D341Med (cell line): ENCODE measurements at regions not wholly inside any gene's neighbourhood (a gene's known extent, or its start where the extent isn't known, plus 50 kb on each side); places are given as distances from the start of the nearest gene placed in this dataset.

Source experiments
- DNase-seq: peaks from one replicate; pipeline ENCODE4 v3.0.0; 2012; ENCODE audit warnings: low spot score

DNA sequence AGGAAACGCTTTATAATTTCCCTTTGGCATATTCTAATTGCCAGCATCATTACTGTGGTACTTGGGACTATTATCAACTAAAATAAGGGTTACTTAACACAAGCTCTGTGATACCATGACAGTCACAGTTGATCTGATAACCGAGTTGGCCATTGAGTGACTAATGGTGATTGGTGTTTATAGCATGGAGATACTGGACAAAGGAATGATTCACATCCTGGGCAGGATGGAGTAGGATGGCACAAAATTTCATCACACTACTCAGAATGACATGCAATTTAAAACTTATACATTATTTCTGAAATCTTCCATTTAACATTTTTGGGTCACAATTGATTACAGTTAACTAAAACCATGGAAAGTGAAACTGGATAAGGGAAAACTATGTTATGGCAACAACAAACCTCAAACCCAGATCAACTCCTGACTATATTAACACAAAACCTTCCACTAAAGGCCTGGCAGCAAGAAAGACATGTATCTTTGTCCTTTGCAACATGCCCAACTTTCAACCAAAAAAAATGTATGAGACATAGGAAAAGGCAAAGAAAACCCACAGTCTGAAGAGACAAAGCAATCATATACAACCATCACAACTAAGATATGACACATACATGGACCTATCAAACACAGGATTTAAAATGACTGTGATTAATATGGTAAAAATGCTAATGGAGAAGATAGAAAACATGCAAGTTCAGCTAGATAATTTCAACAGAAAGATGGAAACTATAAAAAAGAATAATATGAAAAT, 208.5 kb upstream of the NRP1 start:
- DNase-seq, result no peak

DNA sequence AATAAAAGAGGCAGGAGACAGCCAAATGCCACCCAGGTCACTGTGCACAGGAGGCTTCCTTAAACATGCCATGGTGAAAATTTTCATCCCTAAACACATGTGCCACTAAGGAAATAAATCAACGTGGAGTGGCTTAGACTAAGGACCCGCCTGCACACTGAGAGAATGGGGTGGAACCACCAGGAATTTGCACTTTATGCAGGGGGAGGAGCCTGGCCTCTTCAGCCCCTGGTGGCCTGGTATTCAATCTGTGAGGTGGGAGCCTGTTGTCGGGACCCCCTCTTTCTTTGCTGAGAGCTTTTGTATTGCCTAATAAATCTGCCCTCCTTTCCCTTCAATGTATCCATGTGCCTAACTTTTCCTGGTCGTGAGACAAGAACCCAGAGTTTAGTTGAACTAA, 204.6 kb upstream of the NRP1 start:
- no peak for DNase-seq

DNA sequence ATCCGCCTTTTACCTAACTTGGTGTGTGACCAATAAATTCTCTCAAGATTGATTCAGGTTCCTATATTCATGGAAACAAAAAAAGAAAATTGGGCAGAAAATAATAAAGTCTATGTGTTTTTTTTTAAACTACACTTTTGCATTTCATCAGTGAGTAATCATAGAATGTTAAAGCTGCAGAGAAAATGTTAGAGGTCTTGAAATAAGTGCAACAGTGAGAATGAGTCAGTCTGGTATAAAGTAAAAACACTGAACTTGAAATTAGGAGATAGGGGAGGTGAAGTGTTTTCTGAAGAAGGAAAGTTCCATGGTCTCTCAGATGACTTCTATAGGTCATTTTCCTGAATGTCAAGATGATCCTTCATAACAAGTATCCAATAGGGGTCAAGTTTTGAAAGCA, 202.6 kb upstream of the NRP1 start:
- DNase-seq, result no peak

DNA sequence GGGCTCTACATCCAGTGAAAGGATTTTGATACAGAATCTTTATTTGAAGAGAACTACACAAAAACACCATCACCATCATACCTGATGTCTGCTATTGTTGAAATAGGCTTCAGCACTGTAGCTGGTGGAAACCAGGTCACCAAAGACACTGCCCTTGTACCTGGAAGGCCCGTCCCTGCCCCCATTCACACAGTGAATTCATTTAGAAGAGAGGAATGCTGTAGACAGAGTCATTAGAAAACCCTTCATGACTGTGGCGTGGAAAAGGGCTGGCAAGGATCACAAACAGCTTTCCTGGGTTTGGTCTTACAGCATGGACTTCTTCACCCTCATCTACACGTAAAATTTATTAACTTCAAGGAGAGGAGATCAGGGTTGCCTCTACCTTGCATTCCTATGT, 202.0 kb upstream of the NRP1 start:
- DNase-seq, result no peak

DNA sequence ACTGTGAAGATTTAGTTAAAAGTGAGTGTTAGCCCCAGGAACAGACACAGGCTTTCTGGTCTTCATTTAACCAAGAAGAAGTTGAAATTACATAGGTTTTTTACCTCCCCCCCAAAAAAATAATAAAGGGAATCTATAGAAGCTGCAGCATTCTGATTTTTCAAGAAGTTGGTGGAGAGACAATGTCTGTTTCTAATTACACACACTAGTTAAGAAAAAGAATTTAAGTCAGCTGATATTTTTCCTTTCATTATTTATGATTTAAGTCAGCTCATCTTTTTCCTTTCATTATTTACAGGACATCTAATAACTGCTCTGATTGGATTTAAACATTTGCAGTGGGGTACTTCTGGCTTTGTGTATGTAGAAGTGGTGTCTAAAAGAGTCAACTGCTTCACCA, 201.4 kb upstream of the NRP1 start:
- DNase-seq, result no peak

DNA sequence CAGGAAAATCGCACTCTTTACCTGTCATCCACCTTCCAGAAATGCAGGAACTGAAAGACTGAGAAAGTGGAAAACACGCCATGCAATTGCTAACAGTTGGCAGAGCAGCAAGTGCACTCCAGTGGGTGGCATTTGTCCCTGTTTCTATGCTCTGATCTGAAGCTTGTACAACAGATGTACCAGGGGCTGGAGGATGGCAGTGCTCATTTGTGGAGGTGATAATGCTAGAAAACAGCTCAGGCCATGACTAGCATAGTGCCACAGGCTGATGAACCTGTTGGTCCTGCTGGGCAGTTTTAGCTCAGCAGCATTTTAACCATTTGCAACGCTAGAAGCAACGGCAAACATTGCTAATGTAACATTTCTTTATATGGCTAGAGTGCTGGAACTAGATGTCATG, 199.9 kb upstream of the NRP1 start:
- no peak for DNase-seq

DNA sequence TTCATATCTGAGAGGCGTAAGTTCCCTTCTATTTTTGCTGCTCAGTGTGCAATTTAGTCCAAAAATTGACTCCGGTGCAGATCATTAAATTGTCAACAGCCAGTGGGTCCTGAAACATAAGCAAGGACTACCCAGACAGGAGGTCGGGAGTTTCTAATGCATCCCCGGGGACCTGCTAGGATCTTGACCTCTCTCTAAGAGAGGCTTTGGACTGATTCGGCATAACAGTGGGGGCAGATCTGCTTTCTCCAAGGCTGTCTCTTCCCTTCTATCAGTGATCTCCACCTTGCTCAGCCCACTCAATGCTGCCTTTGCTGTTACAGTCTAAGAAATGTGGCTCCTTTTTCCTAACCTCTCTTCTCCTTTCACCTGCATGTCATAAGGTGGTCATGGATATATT, 199.1 kb upstream of the NRP1 start:
- DNase-seq, result no peak

DNA sequence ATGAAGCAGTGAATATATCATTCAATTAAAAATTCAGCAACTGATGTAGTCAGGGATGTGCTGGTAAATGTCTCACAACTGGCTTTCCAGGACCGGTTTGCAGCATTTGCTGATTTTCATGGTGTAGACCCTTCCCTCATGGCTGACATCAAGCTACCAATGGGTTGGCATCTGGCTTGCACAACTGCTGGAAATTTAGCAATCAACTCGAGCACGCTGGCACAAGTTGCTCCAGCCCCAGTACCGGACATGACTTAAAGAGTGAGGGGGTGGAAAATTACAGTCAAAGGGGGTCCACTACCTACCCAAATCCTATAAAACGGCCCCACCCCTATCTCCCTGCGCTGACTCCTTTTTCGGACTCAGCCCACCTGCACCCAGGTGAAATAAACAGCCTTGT, 198.4 kb upstream of the NRP1 start:
- DNase-seq, result no peak

DNA sequence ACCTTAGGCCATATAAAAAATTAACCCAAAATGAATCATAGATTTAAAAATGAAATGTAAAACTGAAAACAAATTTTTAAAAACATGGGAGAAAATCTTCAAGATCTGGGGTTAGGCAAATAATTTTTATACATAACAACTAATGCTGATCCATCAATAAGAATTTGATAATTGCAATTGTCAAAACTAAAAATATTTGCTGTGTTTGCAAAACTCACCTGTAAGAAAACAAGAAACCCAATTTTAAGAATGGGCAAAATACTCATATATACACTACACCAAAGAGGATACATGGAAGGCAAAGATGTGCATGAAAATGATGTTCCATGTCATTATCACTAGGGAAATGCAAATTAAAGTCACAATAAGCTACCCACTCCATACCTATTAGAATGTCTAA, 194.8 kb upstream of the NRP1 start:
- DNase-seq, result no peak

DNA sequence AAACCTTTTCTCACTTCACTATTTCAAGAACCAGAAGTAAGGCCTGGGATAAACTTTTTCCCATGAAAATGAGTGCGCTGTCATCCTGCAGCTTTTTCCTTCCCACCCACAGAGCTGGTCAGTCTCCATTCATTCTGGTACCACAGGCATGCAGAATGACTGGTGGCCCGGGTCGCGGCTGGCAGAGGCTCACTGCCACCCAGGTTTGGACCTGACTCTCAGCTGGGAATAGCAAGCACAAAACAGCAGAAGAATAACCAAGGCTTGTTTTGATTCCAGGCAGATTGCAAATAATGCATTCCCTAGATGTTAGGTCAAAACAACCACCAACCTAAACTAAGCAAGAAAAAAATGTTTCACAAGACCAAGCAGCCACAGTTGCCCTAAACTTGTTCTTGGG, 190.5 kb upstream of the NRP1 start:
- DNase-seq, result no peak

DNA sequence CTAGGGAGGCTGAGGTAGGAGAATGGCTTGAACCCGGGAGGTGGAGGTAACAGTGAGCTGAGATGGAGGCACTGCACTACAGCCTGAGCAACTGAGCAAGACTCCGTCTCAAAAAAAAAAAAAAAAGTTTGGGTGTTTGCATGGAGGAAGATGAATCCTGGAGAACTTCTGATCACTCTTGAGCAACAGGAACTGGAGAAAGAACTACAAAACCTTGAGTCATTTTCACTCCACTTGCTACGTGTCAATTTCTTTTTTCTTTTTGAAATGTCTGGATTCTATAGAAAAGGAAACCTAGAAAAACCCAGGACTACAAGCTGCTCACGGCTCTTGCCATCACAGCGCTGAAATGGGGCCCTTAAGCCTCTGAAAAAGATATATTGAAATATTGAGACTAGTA, 189.6 kb upstream of the NRP1 start:
- DNase-seq, result no peak

DNA sequence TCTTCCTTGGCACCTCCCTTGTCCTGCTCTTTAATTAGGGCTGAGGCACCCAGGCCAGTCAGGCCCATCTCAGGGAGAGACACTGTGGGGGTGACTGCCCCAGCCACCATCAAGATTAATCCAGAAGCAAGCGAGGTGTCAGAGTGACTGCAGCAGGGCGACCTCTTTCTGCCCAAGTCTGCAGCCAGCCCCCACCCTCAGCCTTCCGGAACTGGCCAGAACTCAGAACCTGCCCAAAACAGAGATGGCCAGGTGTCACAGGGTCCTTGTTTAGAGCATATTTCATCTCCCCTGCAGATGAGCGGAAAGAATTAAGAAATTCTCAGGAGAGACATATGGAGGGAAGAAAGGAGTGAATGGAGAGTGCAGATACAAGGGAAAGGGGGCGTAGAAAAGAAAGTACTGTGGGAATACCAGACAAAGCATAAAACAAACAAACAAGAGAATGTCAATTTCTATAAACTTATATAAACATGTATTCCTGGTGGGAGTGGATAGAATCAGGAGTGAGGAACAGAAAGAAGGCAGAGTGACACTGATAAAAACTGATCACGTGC, 188.8 kb upstream of the NRP1 start:
- DNase-seq, result no peak

DNA sequence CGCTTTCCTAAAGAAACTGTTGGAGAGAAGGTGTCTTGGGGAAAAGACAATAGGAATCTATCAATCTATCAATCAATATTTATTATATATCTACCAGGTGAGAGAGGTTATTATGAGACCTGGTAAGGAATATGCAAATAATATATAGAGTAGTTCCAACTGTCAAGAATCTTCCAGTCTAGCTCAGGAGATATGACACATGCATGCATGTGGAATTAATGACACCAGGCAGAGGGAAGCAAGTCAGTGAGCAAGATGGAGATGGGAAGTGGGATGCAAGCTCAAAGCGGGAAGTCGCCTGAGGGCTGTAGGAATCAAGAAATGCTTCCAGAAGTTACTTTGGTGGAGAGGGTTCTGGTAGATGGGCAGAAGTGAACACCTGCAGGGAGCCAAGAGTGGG, 187.4 kb upstream of the NRP1 start:
- no peak for DNase-seq

DNA sequence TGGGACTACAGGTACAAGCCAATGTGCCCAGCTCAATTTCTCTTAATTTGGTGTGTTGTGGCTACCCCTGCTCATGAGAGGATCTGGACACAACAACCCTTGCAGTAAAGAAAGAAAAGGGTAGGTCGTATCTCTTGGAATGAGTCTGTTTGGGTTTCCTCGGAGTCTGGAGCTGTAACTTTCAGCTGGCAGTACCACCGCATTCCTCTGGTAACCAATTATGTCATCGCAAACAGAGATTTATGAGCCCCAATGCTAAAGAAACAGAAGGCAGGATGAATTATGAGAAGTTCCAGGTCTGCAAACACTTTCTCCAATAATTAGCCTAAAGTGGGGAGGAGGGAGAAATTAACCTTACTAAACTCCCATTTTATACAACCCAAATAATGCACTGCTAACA, 186.6 kb upstream of the NRP1 start:
- DNase-seq, result no peak

DNA sequence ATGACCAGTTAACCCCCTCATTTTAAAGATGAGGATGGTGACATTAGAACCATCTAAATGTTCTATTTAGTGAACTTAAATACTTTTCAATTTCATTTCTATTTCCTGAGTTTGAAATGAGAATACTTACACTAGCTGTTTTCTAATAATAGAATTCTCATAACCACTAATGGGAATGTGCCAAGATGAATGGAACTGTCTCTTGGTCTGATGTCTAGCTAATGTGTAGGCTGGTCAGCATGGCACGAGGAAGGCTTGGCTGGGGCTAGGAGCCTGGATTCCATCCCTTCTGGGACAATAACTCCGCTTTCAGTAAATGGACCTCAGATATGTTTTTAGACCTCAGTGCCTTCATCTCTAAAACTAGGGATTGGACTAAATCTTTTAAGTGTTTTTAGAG, 185.8 kb upstream of the NRP1 start:
- no peak for DNase-seq

DNA sequence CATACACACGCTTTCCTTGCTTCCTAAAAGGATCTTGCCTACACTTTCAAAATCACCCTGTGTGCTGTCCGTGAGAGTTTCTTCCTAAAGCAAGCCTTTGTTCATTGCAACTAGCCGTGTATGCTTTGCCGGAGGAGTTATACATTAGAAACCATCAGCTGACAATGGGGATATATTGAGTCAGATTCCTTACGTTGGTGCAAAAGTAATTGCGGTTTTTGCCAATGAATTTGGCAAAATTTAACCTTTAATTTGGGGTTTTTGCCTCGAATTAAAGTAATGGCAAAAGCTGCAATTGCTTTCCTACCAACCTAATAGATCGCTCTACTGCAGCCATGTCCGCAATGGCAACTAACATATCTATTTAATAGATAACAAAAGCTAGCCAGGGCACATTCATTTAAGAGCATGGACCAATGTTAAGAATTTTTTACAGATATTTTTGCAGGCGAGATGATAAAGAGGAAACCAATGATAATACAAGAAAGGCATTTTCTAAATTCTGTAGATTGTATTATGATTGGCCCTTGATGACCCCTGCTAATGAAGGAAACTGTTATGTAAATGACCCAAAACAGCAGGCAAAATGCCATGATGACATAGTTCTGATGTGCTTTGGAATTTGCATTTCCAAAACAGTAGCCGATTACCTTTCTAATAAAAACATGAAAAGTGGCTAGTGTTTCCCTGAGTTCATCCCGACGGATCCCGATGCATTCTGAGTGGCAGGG, 184.8 kb upstream of the NRP1 start:
- DNase-seq, result no peak

DNA sequence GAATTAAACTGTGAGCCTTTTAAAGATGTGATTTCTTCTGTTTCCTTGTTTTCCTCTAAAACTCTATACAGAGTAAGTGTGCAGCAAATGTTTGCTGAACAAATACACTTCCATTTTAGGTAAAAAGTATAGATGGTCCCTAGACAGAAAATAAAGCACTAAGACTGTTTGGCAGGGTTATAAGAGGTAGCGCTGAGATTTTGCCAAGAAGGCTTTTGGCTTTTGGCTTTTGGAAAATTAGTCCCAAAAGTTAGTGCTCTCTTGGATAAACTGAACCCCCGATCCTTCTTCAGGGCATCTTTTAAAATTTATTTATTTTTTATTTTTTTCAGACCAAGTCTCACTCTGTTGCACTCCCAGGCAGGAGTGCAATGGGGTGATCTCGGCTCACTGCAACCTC, 175.7 kb upstream of the NRP1 start:
- DNase-seq, result no peak

DNA sequence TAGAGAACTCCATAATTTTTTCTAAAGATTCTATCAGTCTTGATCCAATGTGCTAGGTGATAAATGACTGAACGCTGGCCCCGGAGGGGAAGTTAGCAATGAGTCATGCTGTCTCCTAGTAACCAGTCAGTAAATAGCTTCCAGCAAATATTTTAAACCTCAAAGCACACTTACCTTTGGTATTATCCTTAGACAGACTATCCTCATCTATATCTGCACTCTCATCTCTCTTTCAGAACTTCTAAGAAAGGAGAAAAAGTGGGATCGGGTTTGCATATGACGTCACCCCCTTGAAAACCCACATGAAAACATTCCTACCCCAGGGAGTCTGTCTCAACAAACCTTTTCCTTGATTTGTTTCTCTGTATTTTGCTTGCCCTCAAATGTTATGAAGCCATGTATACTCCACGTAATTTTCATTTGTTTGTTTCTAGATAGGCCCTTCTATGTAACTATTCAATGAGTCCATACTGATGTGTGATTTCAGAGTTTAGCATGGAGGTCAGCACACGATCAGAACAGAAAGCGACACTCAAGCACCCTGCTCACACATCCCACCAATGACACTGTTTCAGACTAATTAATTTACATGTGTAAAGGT, 174.9 kb upstream of the NRP1 start:
- no peak for DNase-seq

DNA sequence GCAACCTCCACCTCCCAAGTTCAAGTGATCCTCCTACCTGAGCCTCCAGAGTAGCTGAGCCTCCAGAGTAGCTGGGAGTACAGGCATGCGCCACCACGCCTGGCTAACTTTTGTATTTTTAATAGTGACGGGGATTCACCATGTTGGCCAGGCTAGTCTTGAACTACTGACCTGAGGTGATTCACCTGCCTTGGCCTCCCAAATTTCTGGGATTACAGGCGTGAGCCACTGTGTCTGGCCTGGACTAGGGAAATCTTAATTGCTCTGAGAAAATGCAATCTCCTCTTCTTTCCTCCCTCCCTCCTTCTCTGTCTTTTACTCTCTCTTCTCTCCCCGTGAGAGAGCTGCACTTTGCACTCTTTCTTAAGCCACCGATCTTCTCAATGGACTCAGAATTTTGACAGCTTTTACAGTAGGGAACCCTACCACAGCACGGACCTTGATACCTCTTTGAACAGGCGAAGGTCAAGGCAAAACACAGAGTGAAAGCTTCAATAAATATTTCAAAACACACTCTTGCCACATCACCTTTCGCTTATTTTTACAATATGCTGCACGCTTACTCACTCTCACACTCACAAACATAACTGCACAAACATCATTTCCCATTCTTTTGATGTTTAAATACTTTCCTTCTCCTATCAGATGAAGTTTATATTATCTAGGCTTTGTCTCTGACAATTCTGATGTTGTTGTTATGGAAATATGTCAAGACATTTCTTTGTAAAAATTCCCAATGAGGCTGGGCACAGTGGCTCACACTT, 173.4 kb upstream of the NRP1 start:
- no peak for DNase-seq

DNA sequence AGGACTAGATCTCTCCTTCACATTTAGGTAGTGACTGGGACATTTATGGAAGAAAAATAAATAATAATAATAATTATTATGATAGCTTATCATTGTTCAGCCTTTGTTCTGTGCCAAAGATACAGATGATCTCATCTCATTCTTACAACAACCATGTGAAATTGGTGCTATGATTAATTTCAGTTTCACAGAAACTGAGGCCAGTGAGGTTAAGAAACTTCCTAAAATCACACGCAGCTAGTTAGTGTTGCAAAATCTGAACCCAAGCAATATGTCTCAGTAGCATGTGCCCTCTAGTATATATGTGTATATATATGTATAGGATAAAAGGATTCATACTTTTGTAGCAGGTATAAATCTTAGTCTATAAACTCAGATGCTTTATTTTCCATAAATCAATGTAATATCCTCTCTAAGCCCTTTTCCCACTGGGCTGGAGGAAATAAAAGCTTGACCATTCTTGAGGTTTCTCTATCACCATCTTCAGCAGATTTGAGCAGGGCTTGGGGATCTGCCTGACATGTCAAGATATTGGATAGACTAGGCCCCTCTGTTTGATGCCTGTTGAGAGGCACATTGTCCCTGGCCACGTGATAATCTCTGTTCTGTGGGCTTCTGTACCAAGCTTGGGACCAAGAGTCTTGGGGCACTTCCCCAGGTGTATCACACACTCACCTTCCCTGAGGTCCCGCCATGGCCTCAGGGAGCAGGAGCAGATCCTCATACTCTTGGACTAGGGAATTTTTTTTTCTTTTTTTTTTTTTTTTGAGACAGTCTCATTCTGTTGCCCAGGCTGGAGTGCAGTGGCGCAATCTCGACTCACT, 172.6 kb upstream of the NRP1 start:
- DNase-seq, result no peak

DNA sequence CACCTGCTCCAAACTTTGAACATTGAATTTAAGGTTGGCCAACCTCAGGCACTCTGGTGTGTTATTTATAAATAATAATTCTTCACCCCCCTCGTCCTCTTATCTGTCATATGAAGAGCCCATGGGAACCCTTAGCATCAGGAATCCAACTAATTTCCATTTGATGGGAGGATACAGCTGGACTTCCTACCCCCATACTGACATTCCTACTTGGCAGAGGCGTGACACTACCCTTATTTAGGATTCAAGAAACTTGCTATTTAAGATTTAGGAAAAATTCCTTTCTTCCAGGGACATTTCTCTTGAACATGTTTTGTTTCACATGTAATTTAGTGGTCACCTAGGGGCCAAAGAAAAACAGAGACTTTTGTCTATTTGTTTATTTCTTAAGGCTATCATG, 171.9 kb upstream of the NRP1 start:
- no peak for DNase-seq

DNA sequence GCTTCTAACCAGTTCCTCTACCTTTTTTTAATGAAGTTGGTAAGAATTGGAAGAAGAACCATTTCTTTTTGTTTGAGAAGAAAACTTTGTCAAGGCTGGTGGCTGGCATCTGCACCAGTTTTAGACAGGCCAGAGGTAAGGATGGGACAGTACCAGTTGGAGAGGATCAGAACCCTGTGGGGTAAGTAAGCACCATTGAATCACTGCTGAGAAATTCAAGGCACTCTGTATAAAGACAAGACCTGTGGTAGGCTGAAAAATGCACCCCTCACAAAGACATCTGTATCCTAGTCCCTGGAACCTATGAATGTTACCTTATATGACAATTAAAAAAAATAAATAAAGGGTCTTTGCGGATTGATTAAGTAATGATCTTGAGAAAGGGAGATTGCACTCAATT, 166.7 kb upstream of the NRP1 start:
- no peak for DNase-seq
